Renal cortex interstitium (tissue), 11 donors: ENCODE measurements at regions not wholly inside any gene's neighbourhood (a gene's known extent, or its start where the extent isn't known, plus 50 kb on each side); places are given as distances from the start of the nearest gene placed in this dataset.
"Not testable (repeated sequence)": the region's sequence is repeated elsewhere in the genome, so short reads cannot be mapped to it uniquely, and the experiment has no call there.

Experiments
- DNase-seq, 11 donors: peaks; one replicate each; pipeline ENCODE4 v3.0.0-alpha.2; 2013; ENCODE audit warnings: low read depth in 9 of 11, low spot score in 4 of 11; ENCODE audit errors: extremely low read depth in 1 of 11

DNA sequence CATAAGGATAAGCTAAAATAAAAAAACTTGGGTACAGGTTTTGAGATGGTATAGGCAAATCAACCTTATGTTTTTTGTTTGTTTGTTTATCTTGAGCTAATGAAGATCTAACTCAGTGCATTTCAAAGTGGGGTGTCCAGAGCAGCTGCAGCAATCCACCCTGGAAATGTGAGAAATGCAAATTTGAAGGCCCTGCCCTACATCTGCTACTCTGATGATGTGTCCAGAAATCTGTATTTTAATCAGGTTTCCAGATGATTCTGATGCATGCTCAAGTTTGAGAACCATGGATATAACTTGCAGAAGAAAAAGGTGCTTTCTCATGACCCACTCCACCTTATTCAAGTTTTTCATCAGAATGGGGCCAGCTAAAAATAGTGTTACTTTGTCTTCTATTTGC lies 467.0 kb downstream of the NTRK2 start:
- DNase-seq: no peak

DNA sequence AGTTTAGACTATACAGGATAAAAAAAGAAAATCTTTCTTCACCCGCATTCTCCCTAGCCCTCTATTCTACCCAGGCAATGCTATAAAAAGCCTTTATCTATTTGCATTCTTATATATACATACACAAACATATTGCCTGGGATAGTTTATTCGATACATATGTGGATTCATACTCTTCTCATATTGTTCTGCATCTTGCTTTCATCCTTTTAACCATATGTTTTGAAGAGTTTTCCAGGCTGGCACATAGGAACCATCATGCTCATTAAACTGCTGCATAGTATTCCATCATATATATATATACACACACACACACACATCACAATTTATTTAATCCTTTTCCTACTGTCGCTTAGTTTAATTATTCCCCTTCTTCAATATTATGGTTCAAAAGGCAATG lies 461.2 kb downstream of the NTRK2 start:
- no peak for DNase-seq

DNA sequence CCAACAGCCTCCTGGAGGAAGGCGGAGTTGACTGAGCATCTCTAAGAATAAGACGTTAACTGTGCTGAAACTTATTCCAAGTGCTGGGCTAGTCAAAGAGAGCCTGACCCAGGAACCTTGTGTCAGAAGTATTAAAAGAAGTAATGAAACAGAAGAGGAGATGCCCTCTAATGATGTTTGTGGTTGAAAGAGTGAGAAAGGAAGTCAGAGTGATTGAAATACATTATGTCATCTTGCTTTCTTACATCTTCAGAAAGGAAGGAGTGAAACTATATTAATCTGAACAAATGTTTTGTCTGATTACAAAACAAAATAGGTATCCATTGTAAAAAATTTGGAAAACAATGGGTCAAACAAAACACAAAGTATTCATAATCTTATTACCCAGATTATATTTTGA lies 460.7 kb downstream of the NTRK2 start:
- DNase-seq: no peak

DNA sequence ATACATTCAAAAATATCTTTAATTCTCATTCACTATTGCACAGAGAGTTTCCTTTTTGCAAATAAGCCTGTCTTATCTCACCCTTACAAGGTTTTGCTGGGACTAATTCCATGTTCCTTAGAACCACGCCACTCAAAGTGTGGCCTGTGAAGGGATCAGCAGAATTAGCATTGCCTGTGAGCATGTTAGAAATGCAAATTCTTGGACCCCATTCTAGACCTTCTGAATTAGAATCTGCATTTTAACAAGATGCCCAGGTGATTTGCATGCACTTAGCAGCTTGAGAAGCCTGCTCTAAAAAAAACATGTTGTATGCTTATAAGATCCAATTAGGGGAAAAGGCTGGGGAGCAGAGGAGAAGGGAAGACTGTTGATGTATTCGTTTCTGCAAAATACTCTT lies 460.0 kb downstream of the NTRK2 start:
- no peak for DNase-seq

DNA sequence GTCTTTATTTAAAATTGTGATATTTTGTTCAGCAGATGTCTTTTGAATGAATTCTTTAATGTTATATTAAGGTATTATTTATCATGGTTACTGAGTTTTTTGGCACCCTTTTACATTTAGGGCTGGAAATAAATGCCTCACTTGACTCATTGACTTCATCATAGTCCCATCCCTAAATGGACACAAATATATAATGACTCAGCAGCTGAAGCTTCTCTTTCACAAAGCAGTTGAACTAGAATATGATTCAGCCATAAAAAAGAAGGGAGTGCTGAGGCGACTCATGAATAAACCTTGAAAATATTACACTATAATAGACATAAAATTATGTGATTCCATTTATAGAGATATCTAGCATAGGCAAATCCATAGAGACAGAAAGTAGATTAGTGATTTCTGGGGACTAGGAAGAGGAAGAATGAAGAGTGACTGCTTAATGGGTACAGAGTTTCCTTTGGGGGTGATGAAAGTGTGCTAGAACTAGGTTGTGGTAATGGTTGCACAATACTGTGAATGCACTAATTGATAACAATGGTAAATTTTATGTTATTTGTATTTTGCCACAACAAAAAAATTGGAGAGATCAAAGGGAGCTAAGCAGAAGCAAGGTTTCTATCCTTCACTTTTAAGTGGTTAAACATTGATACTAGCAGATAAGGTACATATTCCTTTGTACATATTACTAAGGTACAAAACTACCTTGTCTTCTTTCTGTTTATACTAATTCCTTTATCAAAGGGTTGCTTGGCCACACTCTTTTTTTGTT lies 449.6 kb downstream of the NTRK2 start:
- DNase-seq: no peak

DNA sequence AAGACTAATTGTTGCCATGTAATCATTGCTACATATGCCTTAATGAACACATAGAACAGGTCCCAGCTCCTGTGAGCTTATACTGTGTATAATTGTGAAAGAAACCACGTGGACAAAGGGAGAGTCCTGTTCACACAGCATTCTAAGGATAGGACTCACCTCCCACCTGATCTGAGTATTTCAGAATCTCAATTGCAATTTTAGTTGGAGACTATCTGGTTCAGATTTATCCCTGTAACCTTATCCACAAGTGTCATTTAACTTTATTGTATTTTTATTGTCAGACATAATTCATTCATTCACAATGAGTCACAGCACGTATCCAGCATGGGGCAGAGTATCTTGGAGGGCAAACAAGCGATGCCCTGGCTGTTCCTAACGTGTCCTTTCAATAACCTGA lies 448.3 kb downstream of the NTRK2 start:
- DNase-seq: no peak

DNA sequence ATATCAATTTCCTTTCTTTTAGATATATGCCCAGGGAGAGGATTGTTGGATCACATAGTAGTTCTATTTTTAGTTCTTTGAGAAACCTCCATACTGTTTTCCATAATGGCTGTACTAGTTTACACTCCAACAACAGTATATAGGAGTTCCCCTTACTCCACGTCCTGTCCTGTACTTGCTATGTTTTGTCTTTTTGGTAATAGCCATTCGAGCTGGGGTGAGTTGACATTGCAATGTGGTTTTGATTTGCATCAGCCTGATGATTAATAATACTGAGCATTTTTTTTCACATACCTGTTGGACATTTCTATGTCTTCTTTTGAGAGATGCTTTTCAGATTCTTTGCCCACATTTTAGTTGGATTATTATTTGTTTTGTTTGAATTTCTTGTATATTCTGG lies 445.9 kb downstream of the NTRK2 start:
- DNase-seq: no peak

DNA sequence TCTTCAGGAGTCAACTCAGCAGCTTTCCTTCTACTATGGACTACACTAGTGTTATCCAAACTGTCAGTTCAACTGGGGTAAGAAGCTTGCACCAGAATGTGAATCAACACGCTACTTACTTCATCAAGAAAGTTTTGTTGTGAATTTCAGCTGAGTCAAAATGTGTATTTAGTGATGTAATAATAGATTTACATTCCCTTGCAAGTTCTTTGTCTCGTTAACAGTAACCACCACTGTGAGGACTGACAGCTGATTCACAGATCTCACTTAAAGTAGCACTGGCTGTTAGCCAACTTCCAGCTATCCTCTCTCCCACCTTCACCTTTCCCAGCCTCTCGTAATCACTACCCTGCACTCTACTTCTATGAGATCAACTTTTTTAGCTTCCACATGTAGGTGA lies 445.3 kb downstream of the NTRK2 start:
- DNase-seq: no peak

DNA sequence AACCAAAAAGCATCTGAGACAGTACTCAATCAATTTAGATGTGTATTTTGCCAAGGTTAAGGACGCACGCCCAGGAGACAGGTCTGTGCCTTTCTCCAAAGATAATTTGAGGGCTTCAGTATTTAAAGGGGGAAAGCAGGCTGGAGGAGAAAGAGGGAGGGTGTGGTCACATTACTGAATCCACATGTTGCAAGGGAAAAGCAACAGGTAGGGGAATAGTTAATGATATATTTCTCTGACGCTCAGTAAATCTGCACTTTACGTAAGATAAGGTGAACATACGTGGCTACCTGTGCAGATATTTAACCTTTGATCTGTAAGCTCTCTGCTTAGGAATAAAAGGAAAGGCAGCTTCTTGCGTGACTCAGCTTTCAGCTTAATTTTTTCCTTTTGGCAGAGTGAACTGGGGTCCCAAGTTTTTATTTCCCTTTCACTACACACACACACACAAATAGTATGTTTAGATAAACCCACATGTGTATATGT lies 443.4 kb downstream of the NTRK2 start:
- DNase-seq: no peak

DNA sequence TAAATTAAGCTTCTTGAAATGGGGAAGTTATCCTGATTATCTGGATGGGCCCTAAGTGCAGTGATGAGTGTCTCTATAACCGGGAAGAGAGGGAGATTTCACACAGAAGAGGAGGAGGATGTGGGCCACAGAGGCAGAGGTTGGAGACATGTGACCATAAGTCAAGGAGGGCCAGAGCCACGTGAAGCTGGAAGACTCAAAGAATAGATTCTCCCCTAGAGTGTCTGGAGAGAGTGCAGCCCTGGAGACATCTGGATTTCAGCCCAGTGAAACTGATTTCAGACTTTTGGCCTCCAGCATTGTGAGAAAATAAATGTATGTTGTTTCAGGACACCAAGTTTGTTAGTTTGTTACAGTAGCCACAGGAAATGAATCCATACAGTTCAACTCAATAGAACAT lies 442.9 kb downstream of the NTRK2 start:
- DNase-seq: no peak

DNA sequence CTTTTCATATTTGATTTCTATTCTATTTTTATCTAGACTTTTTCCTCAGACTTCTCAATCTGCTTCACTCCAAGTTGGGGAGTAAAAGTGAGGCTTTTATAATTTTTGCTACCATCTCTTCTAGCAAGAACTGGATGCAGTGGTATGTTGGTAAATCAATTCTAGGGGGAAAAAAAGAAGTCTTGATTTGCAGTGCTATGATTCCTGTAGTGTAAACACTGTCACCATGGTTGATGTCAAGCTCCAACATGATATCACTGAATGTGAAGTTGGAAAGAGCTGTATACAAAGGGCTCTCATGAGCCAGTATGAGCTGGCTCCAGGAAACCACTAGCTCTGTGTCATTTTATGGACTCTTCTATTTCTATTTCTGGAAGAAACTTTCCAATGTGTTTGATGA lies 439.2 kb downstream of the NTRK2 start:
- DNase-seq: no peak

DNA sequence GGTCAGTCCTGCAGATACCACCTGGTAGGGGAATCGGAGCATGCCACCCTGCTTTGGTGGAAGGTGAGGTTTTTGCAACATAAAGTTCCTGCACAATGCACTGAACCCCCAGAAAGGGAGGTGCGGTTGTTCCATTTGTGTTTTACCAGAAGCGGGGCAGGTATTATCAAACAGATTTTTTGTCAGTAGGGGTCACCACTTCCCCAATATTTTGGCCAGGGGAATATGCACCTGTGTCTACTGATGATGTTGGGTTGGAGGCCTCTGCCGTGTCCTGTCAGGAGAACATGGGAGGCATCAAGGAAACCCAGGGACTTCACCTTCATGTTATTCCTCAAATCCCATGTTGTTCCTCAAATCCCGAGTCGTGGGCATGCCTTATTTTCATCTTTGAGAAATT lies 438.7 kb downstream of the NTRK2 start:
- DNase-seq: no peak

DNA sequence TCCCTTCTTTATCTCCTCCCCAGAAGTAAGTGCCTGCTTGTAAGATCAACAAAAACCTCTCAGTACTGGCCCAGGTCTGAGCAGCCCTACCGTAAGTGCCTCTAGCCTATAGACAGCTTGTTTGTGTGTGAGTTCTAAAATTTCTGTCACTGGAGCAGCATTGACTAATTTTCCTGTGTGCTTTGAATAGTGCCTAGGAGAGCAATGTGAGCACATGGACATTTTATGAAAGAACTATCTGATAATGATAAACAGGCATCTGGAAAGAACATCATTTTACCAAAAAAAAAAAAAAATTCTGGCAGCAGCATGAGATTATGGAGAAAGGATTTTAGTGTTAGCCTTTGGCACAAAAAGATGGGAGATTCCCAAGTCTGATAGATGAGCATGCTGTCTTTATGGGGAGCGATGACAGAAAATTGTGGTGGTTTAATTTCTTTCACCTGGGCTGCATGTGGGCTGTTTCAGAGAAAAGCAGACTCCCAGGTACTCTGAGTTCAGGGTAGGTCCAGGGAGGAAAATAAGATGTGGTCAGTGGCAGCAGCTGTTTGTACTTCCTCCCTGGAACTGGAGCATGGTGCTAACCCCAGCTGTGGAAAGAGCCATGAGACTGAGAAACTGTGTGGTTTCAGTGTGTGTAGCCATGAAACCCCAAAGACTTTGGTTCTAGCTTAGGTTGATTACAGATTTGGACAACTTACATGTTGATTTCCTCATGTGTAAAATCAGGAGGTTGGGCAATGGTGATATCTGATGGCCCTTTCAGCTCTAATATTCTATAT lies 419.9 kb downstream of the NTRK2 start:
- DNase-seq: no peak

DNA sequence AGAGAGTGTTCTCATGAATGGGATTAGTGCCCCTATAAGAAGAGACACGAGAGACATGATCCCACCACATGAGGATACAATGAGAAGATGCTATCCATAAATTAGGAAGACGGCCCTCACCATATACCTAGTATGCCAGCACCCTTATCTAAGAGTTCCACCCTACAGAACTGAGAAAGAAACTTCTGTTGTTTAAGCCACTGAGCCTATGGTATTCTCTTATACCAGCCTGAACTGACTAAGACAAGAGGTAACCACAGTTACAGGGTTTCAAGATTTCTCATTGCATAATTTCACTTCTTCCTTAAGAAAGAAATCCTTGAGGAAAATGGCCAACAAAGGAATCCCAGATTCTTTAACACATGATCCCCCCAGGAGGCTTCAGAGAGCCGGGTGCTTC lies 412.4 kb downstream of the NTRK2 start:
- no peak for DNase-seq

DNA sequence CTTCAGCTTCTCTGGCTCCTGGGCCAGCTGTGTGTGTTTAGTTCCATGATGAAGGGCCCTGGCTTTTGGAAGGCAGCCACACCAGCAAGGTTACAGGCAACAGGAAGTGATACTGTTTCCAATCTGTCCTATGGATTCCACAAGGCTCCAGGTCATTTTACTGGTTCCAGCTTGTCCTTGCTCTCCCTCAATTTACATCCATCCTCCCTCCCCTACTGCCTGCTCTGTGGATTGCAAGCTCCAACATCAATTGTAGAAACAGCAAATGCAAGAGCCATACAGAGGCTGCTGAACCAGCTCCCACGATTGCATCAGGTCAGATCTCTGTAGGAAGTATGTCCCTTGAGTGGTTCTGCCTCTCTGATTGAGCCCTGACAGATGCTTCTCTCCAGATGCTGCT lies 409.8 kb downstream of the NTRK2 start:
- DNase-seq: no peak

DNA sequence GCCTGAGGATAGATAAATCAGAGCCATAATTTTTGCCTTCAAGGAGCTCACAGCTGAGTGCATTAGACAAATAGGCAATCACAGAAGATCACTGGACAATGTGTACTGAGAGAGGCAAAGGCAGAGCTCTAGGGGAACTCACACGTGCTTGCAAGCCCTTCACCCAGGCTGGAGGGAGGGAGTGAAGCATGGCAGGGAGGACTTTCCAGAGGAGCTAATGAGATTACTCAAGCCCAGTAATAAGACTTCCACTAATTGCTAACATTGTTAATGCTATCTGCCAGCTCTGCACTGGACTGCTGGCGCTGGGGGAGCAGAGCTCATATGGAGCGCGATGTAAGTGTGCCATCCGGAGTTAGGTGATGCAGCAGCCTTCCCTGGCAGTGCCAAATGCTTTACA lies 408.4 kb downstream of the NTRK2 start:
- peak in 1 of 11 donors; percentile 17 for DNase-seq

DNA sequence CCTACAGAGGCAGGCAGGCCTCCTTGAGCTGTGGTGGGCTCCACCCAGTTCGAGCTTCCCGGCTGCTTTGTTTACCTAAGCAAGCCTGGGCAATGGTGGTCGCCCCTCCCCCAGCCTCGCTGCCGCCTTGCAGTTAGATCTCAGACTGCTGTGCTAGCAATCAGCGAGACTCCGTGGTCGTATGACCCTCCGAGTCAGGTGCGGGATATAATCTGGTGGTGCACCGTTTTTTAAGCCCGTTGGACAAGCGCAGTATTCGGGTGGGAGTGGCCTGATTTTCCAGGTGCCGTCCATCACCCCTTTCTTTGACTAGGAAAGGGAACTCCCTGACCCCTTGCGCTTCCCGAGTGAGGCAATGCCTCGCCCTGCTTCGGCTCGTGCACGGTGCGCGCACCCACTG lies 407.6 kb downstream of the NTRK2 start:
- DNase-seq: not testable (repeated sequence)
